ENCODE measurements at regions not wholly inside any gene's neighbourhood (a gene's known extent, or its start where the extent isn't known, plus 50 kb on each side); places are given as distances from the start of the nearest gene placed in this dataset.

DNA sequence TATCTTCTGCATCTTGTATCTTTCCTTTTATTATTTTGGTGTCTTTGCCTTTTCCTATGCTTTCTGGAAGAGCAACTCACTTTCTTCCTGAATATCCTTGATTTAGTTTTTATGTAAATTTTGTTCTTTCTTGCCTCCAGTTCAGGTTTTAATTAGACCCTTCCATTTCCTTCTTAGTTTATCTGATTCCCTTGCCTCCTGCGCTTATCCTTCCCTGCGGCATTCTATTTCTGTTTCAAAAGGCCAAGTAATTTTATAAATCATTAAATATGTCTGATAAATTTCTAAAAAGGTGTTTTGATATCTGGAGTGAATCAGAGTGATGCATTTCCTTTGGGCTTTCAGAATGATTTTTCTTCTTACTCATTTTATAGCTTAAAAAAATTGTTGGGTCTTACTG, 167.7 kb upstream of the WDR11 start:
- in situ Hi-C loops (cut with MboI; ENCODE audit: low pct_unique_long_range_greater_than_20kb, low sequenced_read_pairs, unreplicated experiment) = no loop called here

GRCh38 chr10:120684226-120684625, 166.9 kb upstream of the WDR11 start:
- TF ChIP-seq CTCF (IDR thresholded peaks at IDR 0.05; ENCODE audit: extremely low read depth, insufficient read depth, missing control alignments) = no peak
- in situ Hi-C loops (cut with MboI; ENCODE audit: low pct_unique_long_range_greater_than_20kb, low sequenced_read_pairs, unreplicated experiment) = no loop called here
- DNase-seq (ENCODE audit: low spot score) = no peak

More for the DNA sequence above, 167.7 kb upstream of the WDR11 start:
- no peak for TF ChIP-seq CTCF (IDR thresholded peaks at IDR 0.05; ENCODE audit: extremely low read depth, insufficient read depth, missing control alignments)
- no peak for DNase-seq (ENCODE audit: low spot score)

DNA sequence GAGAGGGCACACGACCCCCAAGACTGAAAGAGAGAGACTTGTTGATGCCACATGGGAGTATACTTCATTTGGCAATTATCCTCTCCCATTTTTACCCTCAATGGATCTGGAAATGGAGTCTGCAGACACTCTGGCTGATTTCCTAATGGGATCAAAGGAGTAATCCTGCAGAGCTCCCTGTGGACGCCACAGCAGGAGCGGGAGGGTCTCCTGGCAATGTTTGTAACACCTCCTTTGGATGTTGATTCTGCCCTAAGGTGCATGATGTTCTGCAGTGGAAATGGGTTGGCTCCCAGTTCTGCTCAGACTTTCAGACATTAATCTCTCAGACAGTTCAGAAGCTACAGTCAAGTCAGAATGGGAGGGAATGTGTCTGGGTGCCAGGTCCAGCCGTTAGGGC, 166.0 kb upstream of the WDR11 start:
- in situ Hi-C loops (cut with MboI; ENCODE audit: low pct_unique_long_range_greater_than_20kb, low sequenced_read_pairs, unreplicated experiment) = no loop called here
- no peak for DNase-seq (ENCODE audit: low spot score)
- no peak for TF ChIP-seq CTCF (IDR thresholded peaks at IDR 0.05; ENCODE audit: extremely low read depth, insufficient read depth, missing control alignments)

GRCh38 chr10:120688928-120689327, 162.2 kb upstream of the WDR11 start:
- in situ Hi-C loops (cut with MboI; ENCODE audit: low pct_unique_long_range_greater_than_20kb, low sequenced_read_pairs, unreplicated experiment) = no loop called here
- DNase-seq (ENCODE audit: low spot score) = no peak
- no peak for TF ChIP-seq CTCF (IDR thresholded peaks at IDR 0.05; ENCODE audit: extremely low read depth, insufficient read depth, missing control alignments)

- DNase-seq (ENCODE audit: low spot score) = no peak
- TF ChIP-seq CTCF (IDR thresholded peaks at IDR 0.05; ENCODE audit: extremely low read depth, insufficient read depth, missing control alignments) = no peak
- in situ Hi-C loops (cut with MboI; ENCODE audit: low pct_unique_long_range_greater_than_20kb, low sequenced_read_pairs, unreplicated experiment) = no loop called here
Measured at GRCh38 chr10:120689777-120690529, 161.2 kb upstream of the WDR11 start.

DNA sequence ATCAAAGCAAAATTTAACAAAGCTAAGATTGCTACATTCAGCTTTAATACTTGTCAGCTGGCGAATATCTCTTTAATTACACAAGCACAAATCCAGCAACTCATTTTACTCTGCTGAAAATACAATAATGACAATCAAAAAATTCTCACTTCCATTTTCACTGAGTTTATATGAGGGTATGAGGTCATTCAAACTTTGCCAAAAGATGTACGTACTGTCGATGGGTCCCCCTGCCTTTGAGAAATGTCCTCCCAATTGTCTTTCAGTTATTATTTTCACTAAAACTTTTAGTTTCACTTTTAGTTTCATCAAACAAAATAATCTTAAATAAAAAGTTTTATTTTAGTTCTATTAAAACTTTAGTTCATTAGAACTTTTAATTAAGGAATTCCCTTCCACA, 159.5 kb upstream of the WDR11 start:
- no peak for TF ChIP-seq CTCF (IDR thresholded peaks at IDR 0.05; ENCODE audit: extremely low read depth, insufficient read depth, missing control alignments)
- in situ Hi-C loops (cut with MboI; ENCODE audit: low pct_unique_long_range_greater_than_20kb, low sequenced_read_pairs, unreplicated experiment) = no loop called here
- peak; percentile 7 for DNase-seq (ENCODE audit: low spot score)
